GM12878 (cell line): ENCODE measurements at regions not wholly inside any gene's neighbourhood (a gene's known extent, or its start where the extent isn't known, plus 50 kb on each side); places are given as distances from the start of the nearest gene placed in this dataset.

Experiments used
- ATAC-seq: fragments of 200-7000 bp; cut with Tn5 transposase; 3 replicates; pipeline ENCODE4 v1.9.1; 2020; ENCODE audit warnings: mild to moderate bottlenecking, moderate library complexity
- BruUV-seq: library from RNA; stranded (reverse); fragments of 400-500 nt; replicated peaks from 2 replicates; lab custom pipeline; 2021; lab: Mats Ljungman, UMichigan
- CTCF ChIA-PET: fragments of 300-600 bp; sonication (Branson Sonifier 250); formaldehyde crosslinking; extraction: SDS; loops from one replicate; lab custom pipeline; 2021; ENCODE audit warnings: inconsistent platforms; lab: Yijun Ruan, JAX
- POLR2A ChIA-PET: fragments of 350-600 bp; formaldehyde crosslinking; extraction: SDS; loops from one replicate; lab custom pipeline; 2021; ENCODE audit warnings: inconsistent platforms; lab: Charles Lee
- RAD21 ChIA-PET: fragments of 300-600 bp; sonication (Branson Sonifier 250); formaldehyde crosslinking; loops from one replicate; lab custom pipeline; 2023; ENCODE audit warnings: antibody characterized with exemption; ENCODE audit not compliant: unreplicated experiment; lab: Charles Lee
- SMC1A ChIA-PET: fragments of 300-600 bp; sonication (Branson Sonifier 250); formaldehyde crosslinking; loops from one replicate; lab custom pipeline; 2023; ENCODE audit not compliant: unreplicated experiment, uncharacterized antibody; lab: Charles Lee
- DNase-seq: peaks from one replicate; pipeline ENCODE4 v3.0.0-alpha.2; 2011; ENCODE audit warnings: low read depth, low spot score
- FAIRE-seq: peaks from 3 replicates; lab custom pipeline; 2011; peaks lifted over from hg19 to GRCh38; lab: Jason Lieb, UNC
- H2AFZ ChIP-seq: 2 replicates; pipeline ENCODE4 v1.6.0; 2011; ENCODE audit warnings: low read depth, low read length, control low read depth; ENCODE audit not compliant: control insufficient read depth
- H3K27ac ChIP-seq: 2 replicates; pipeline ENCODE4 v1.5.1; 2011; ENCODE audit warnings: control low read depth; ENCODE audit not compliant: control insufficient read depth, insufficient read depth
- H3K27me3 ChIP-seq, 2 experiments: replicated peaks in 1 of 2; 2 replicates each; pipeline versions ENCODE4 v1.6.0 to v1.6.1; 2011; ENCODE audit warnings: low read length in 1 of 2; ENCODE audit not compliant: control insufficient read depth in 2 of 2, insufficient read depth in 2 of 2
- H3K36me3 ChIP-seq, 2 experiments: 2 replicates each; pipeline ENCODE4 v1.5.1; 2011; ENCODE audit warnings: low read length in 1 of 2; ENCODE audit not compliant: control insufficient read depth in 2 of 2, insufficient read depth in 2 of 2
- H3K4me1 ChIP-seq: 2 replicates; pipeline ENCODE4 v1.6.1; 2011; ENCODE audit warnings: mild to moderate bottlenecking, low read length, moderate library complexity, mixed read lengths; ENCODE audit not compliant: control insufficient read depth, insufficient read depth
- H3K4me2 ChIP-seq: 2 replicates; pipeline ENCODE4 v1.6.0; 2011; ENCODE audit warnings: control low read depth; ENCODE audit not compliant: control insufficient read depth, insufficient read depth
- H3K4me3 ChIP-seq: fragments of 200-600 bp; sonication (generic); 2 replicates; pipeline ENCODE4 v1.5.1; 2016
- H3K79me2 ChIP-seq: 2 replicates; pipeline ENCODE4 v1.6.0; 2011; ENCODE audit warnings: low read length; ENCODE audit not compliant: control insufficient read depth, insufficient read depth
- H3K9ac ChIP-seq: 2 replicates; pipeline ENCODE4 v1.8.0; 2011; ENCODE audit warnings: low read length, control low read depth, mixed read lengths; ENCODE audit not compliant: control insufficient read depth, insufficient read depth
- H3K9me3 ChIP-seq: replicated peaks from 3 replicates; pipeline ENCODE4 v1.5.1; 2011; ENCODE audit warnings: mild to moderate bottlenecking, low read length; ENCODE audit not compliant: control insufficient read depth, insufficient read depth
- H4K20me1 ChIP-seq: 2 replicates; pipeline ENCODE4 v1.6.0; 2011; ENCODE audit not compliant: control insufficient read depth, insufficient read depth
- CTCF ChIP-seq, 3 experiments: IDR thresholded peaks in 2 of 3; conservative IDR thresholded peaks in 1 of 3; 2 replicates each; pipeline ENCODE4 v1.5.1; 2011; ENCODE audit warnings: low read depth in 3 of 3, low read length in 3 of 3, mild to moderate bottlenecking in 3 of 3, control low read depth in 2 of 3, moderate library complexity in 2 of 3, inconsistent platforms in 1 of 3, mixed read lengths in 1 of 3; ENCODE audit not compliant: control insufficient read depth in 2 of 3, insufficient read depth in 1 of 3; ENCODE audit errors: extremely low read depth in 1 of 3
- EZH2 ChIP-seq: IDR thresholded peaks from 2 replicates; pipeline ENCODE4 v1.6.1; 2012; ENCODE audit warnings: low read depth, mild to moderate bottlenecking, control low read depth, inconsistent platforms, low read length, borderline replicate concordance; ENCODE audit not compliant: control insufficient read depth
- IKZF1 ChIP-seq: fragments of 450-650 bp; conservative IDR thresholded peaks from 2 replicates; pipeline ENCODE4 v1.6.1; 2017; ENCODE audit warnings: antibody characterized with exemption, mild to moderate bottlenecking
- IRF5 ChIP-seq: fragments of 450-650 bp; IDR thresholded peaks from 2 replicates; pipeline ENCODE4 v1.6.1; 2017; ENCODE audit warnings: borderline replicate concordance
- LARP7 ChIP-seq: fragments of 450-650 bp; IDR thresholded peaks from 2 replicates; pipeline ENCODE4 v1.6.1; 2017; ENCODE audit warnings: mild to moderate bottlenecking
- NR2F1 ChIP-seq: fragments of 450-650 bp; conservative IDR thresholded peaks from 2 replicates; pipeline ENCODE4 v1.6.1; 2017; ENCODE audit warnings: mild to moderate bottlenecking
- RAD51 ChIP-seq: fragments of 450-650 bp; IDR thresholded peaks from 2 replicates; pipeline ENCODE4 v1.6.1; 2016; ENCODE audit warnings: moderate library complexity, mild to moderate bottlenecking, inconsistent platforms
- REST ChIP-seq: IDR thresholded peaks from 2 replicates; pipeline ENCODE4 v1.6.1; 2012; ENCODE audit warnings: mild to moderate bottlenecking, low read depth, low read length
- SMARCA5 ChIP-seq: fragments of 450-650 bp; IDR thresholded peaks from 2 replicates; pipeline ENCODE4 v1.6.1; 2017; ENCODE audit warnings: mild to moderate bottlenecking
- TCF7 ChIP-seq: IDR thresholded peaks from 2 replicates; pipeline ENCODE4 v1.6.1; 2014; ENCODE audit warnings: antibody characterized with exemption, borderline replicate concordance
- WRNIP1 ChIP-seq: IDR thresholded peaks from 2 replicates; pipeline ENCODE4 v1.6.1; 2011; ENCODE audit warnings: low read depth, low read length, improper control_type of control experiment, borderline replicate concordance
- ZNF687 ChIP-seq: fragments of 450-650 bp; IDR thresholded peaks from 2 replicates; pipeline ENCODE4 v1.6.1; 2017; ENCODE audit warnings: mild to moderate bottlenecking, moderate library complexity
- WGBS: methylation state at CpG from one replicate; pipeline ENCODE4 v1.1.6; 2016; ENCODE audit warnings: low lambda C conversion rate; ENCODE audit not compliant: insufficient replicate concordance, insufficient coverage; ENCODE audit errors: missing lambda C conversion rate; 5-methylcytosine and 5-hydroxymethylcytosine counted together
- in situ Hi-C: fragments of 300-500 bp; cut with MboI; formaldehyde crosslinking; loops from 9 replicates; pipeline ENCODE4 v1.14.3; 2018; ENCODE audit warnings: mixed read lengths
- intact Hi-C: fragments of 100-400 bp; cut with micrococcal nuclease; formaldehyde crosslinking; loops from one replicate; pipeline ENCODE4 v1.14.2; 2022; ENCODE audit not compliant: unreplicated experiment

- TF ChIP-seq ZNF687 = no peak
- no peak for TF ChIP-seq EZH2
Observed at GRCh38 chr10:78464118-78464855, 430.6 kb downstream of the RPS24 start (continued).

GRCh38 chr10:78464856-78465267 is 431.2 kb downstream of the RPS24 start:
- in situ Hi-C loops = no loop called here
- TF ChIP-seq REST = no peak
- TF ChIP-seq RAD51 = no peak
- no peak for TF ChIP-seq SMARCA5
- TF ChIP-seq WRNIP1 = no peak
- TF ChIP-seq CTCF (IDR thresholded peaks at IDR 0.05 in 2 of 3, conservative IDR thresholded peaks at IDR 0.05 in 1 of 3; ENCODE audit: control insufficient read depth in 2 of 3, extremely low read depth in 1 of 3, insufficient read depth in 1 of 3, low read depth in 3 of 3, low read length in 3 of 3) = no peak
- no peak for TF ChIP-seq IRF5
- no peak for TF ChIP-seq LARP7
- TF ChIP-seq NR2F1 = no peak
- no peak for TF ChIP-seq TCF7
- no peak for TF ChIP-seq IKZF1
- no peak overlapping the region for H3K9ac ChIP-seq
- no peak overlapping the region for H2AFZ ChIP-seq
- DNase-seq = no peak
- ChIA-PET POLR2A (no interaction called here), SMC1A (no interaction called here), CTCF (no interaction called here), RAD21 (no interaction called here)
- no TSS peak for BruUV-seq
- FAIRE-seq = no peak
- 15% methylated on average over 12 of the region's 13 CpGs for WGBS
- no peak overlapping the region for H3K4me2 ChIP-seq
- intact Hi-C loops = no loop called here
- H4K20me1 ChIP-seq = no peaks in the 10 kb centered on the region
- no peaks in the 10 kb centered on the region for H3K4me1 ChIP-seq
- ATAC-seq = no peak
- no peaks in the 10 kb centered on the region for H3K9me3 ChIP-seq
- H3K4me3 ChIP-seq = no peak overlapping the region
- no peaks in the 10 kb centered on the region; a peak in 1 of 4 replicates for H3K27me3 ChIP-seq
- H3K79me2 ChIP-seq = no peaks in the 10 kb centered on the region
- no peaks in the 10 kb centered on the region for H3K36me3 ChIP-seq
- H3K27ac ChIP-seq = no peak overlapping the region
